Activated B cell treated with CpG ODN at 0.5 μM for 24 hours (primary cell): ENCODE measurements at regions not wholly inside any gene's neighbourhood (a gene's known extent, or its start where the extent isn't known, plus 50 kb on each side); places are given as distances from the start of the nearest gene placed in this dataset.

ENCODE experiments used
- ATAC-seq: fragments of 200-7000 bp; cut with Tn5 transposase; one replicate; pipeline ENCODE4 v1.10.0; 2021; ENCODE audit warnings: low read depth, mild to moderate bottlenecking, moderate library complexity
- CTCF ChIA-PET: fragments of 350-600 bp; sonication (Branson Sonifier 250); formaldehyde crosslinking; loops from one replicate; lab custom pipeline; 2021; ENCODE audit warnings: antibody characterized with exemption; lab: Charles Lee
- POLR2A ChIA-PET: fragments of 350-600 bp; sonication (Branson Sonifier 250); formaldehyde crosslinking; loops from one replicate; lab custom pipeline; 2021; ENCODE audit warnings: antibody characterized with exemption; lab: Charles Lee
- DNase-seq: peaks from one replicate; pipeline ENCODE4 v3.0.0; 2022
- H3K27ac Mint-ChIP-seq: one replicate; pipeline ENCODE4 v1.8.0; 2020; ENCODE audit warnings: mixed read lengths
- H3K27me3 Mint-ChIP-seq: one replicate; pipeline ENCODE4 v1.8.0; 2021; ENCODE audit warnings: mixed read lengths
- H3K36me3 Mint-ChIP-seq: one replicate; pipeline ENCODE4 v1.8.0; 2021; ENCODE audit warnings: low read depth, mixed read lengths
- H3K4me1 Mint-ChIP-seq: one replicate; pipeline ENCODE4 v1.8.0; 2021; ENCODE audit warnings: mixed read lengths
- H3K4me3 Mint-ChIP-seq: one replicate; pipeline ENCODE4 v1.8.0; 2020; ENCODE audit warnings: mild to moderate bottlenecking, mixed read lengths
- H3K9me3 Mint-ChIP-seq: one replicate; pipeline ENCODE4 v1.8.0; 2020; ENCODE audit warnings: mixed read lengths
- intact Hi-C: fragments of 100-400 bp; cut with micrococcal nuclease; formaldehyde crosslinking; loops from one replicate; pipeline ENCODE4 v1.15.1; 2024
- TF ChIP-seq, protein P1 (sequence below): fragments of 200-600 bp; IDR thresholded peaks from one replicate; pipeline ENCODE4 v1.8.0; 2022; ENCODE audit warnings: antibody characterized with exemption, mild to moderate bottlenecking

DNA sequence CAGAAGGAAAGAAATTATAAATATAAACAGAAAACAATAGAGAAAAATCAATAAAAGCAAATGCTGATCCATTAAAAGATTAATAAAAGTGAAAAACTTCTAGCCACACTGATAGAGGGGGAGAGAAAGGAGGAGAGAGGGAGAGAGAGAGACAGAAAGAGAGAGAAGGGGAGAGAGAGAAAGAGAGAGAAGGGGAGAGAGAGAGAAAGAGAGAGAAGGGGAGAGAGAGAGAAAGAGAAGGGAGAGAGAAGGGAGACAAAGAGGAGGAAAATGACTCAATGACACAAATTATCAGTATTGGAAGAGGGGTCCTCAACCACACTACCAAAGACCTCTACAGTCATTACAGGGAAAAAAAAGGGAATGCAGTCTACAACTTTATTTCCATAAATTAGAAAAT is 94.4 kb upstream of the VIPR2 start:
- DNase-seq, result no peak
- POLR2A ChIA-PET, result no interaction called here
- TF ChIP-seq, protein P1, sequence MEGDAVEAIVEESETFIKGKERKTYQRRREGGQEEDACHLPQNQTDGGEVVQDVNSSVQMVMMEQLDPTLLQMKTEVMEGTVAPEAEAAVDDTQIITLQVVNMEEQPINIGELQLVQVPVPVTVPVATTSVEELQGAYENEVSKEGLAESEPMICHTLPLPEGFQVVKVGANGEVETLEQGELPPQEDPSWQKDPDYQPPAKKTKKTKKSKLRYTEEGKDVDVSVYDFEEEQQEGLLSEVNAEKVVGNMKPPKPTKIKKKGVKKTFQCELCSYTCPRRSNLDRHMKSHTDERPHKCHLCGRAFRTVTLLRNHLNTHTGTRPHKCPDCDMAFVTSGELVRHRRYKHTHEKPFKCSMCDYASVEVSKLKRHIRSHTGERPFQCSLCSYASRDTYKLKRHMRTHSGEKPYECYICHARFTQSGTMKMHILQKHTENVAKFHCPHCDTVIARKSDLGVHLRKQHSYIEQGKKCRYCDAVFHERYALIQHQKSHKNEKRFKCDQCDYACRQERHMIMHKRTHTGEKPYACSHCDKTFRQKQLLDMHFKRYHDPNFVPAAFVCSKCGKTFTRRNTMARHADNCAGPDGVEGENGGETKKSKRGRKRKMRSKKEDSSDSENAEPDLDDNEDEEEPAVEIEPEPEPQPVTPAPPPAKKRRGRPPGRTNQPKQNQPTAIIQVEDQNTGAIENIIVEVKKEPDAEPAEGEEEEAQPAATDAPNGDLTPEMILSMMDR, result no peak

DNA sequence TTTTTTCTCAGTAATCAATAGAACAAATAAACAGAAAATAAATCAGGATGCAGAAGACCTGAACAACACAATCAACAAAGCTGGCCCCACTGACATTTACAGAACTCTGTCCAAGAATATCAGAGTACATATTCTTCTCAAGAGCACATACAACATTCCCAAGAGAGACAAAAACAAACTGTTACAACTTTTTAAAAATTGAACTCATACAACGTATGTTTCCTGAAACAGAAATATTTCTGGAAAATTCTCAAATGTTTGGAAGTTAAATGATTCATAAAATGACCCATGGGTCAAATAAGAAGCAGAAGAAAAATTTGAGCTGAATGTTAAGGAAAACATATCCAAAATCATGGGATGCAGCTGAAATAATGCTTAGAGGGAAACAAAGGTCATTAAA is 93.9 kb upstream of the VIPR2 start:
- H3K27me3 Mint-ChIP-seq, result peaks cover 2% of the 10 kb centered on the region
- intact Hi-C loops, result no loop called here
- DNase-seq (no peak), ATAC-seq (no peak)
- ChIA-PET POLR2A (no interaction called here), CTCF (no interaction called here)
- peaks cover 3% of the 10 kb centered on the region for H3K9me3 Mint-ChIP-seq
- TF ChIP-seq, protein P1, result no peak
- H3K4me1 Mint-ChIP-seq, result no peaks in the 10 kb centered on the region
- H3K27ac Mint-ChIP-seq, result no peak overlapping the region
- no peak overlapping the region for H3K4me3 Mint-ChIP-seq
- no peaks in the 10 kb centered on the region for H3K36me3 Mint-ChIP-seq

More for the DNA sequence above, 94.4 kb upstream of the VIPR2 start:
- no peak for ATAC-seq
- Mint-ChIP-seq H3K4me3 (no peak overlapping the region), H3K36me3 (no peaks in the 10 kb centered on the region), H3K4me1 (no peaks in the 10 kb centered on the region), H3K27me3 (peaks cover 2% of the 10 kb centered on the region), H3K27ac (no peak overlapping the region), H3K9me3 (peaks cover 3% of the 10 kb centered on the region)
- CTCF ChIA-PET, result no interaction called here
- intact Hi-C loops, result no loop called here

DNA sequence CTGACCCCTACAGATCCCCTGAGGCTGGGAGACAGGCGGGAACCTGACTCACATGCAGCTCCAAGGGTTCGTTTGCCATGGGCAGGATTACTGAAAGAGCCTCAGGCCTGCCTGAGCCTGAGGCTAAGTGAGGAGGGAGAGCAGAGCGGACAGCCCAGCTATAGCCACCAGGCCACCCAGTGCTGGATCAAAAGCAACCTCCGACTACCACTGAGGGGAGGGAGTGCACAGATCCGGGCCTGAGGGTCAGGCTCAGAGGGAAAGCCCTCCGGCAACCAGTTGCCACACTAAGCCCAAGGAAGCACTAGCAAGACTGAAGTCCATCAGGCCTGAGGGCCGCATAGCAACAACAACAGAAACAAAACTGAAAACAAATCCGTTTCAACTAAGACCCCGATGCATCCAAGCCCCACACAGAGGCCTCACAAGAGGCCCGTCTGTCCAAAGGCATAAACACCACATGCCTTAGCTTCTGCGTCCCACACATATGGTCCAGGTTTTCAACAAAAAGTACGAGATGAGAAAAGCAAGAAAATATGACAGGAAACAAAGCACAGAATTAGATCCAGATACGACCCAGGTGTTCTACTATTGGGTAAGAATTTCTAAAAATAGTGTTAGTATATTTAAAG is 92.5 kb upstream of the VIPR2 start:
- Mint-ChIP-seq H3K27ac (no peak overlapping the region), H3K36me3 (no peaks in the 10 kb centered on the region), H3K9me3 (peaks cover 3% of the 10 kb centered on the region), H3K27me3 (peaks cover 2% of the 10 kb centered on the region), H3K4me1 (no peaks in the 10 kb centered on the region), H3K4me3 (no peak overlapping the region)
- DNase-seq (no peak), ATAC-seq (no peak)
- intact Hi-C loops, result no loop called here
- ChIA-PET POLR2A (no interaction called here), CTCF (no interaction called here)
- TF ChIP-seq, protein P1, result no peak

DNA sequence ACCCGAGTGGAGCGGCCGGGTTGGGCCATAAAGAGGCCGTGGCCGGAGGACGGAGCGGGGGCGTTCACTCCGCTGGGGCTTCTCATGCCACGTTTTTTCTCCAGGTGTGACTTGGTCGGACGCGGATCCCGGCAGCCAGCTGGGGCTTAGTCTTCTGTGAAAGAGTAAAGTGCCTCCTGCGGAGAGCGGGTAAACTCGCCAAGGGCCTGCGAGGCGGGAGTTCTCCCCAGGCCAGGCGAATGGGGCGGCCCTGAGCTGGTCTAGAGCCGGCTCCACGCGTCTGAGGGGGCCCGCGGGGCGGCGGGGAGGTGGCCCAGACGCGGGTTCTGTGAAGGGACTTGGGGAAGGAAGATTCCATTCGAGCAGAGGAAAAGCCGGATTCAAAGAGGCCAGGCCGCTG is 86.3 kb upstream of the VIPR2 start:
- no peak for ATAC-seq
- Mint-ChIP-seq H3K4me3 (no peak overlapping the region), H3K36me3 (no peaks in the 10 kb centered on the region), H3K9me3 (no peaks in the 10 kb centered on the region), H3K4me1 (no peaks in the 10 kb centered on the region), H3K27me3 (peaks cover 2% of the 10 kb centered on the region), H3K27ac (no peak overlapping the region)
- intact Hi-C loops, result no loop called here
- TF ChIP-seq, protein P1, result no peak
- CTCF ChIA-PET, result no interaction called here
- POLR2A ChIA-PET, result no interaction called here
- no peak for DNase-seq

DNA sequence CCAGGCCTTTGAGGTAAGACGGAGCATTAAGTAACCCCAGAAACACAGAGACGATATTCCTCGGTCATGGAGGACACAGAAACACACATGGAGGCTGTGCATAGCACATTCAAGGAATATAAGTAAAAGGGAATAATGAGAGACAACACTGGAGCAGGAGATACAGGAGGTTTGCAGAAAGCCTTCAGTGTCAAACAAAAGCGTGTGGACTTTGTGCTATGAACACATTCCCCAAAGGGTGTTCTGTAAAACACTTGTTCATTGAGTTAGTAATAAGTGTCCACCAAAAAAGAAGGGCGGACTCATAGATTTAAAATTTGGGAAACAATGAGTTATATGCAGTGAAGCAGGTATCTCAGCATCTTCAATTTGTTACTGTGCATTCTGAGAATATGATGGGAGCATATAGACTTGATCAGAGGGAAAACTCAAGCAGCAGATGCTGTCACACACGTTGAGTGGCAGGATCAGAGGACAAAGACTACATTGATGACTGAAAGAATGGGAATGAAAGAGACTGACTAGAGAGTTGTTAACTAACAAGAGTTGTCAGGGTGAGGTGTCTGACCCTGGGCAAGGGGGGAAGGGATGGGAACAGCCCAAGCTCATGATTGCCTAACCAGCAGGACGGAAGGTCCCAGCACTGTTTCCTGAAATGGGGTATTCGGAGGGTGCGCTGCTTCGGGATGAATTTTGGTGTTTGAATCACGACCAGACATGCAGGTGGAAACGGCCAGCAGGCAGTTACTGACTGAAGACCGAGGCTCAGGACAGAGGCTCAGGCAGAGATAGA is 85.2 kb upstream of the VIPR2 start:
- H3K4me1 Mint-ChIP-seq, result no peaks in the 10 kb centered on the region

More for the DNA sequence above, 85.2 kb upstream of the VIPR2 start:
- POLR2A ChIA-PET, result no interaction called here
- Mint-ChIP-seq H3K4me3 (no peak overlapping the region), H3K9me3 (no peaks in the 10 kb centered on the region), H3K27me3 (no peaks in the 10 kb centered on the region), H3K36me3 (no peaks in the 10 kb centered on the region), H3K27ac (no peak overlapping the region)
- CTCF ChIA-PET, result no interaction called here
- TF ChIP-seq, protein P1, result no peak
- DNase-seq (no peak), ATAC-seq (no peak)
- intact Hi-C loops, result no loop called here
